Nephron progenitor cell (in vitro differentiated cells): ENCODE measurements at regions not wholly inside any gene's neighbourhood (a gene's known extent, or its start where the extent isn't known, plus 50 kb on each side); places are given as distances from the start of the nearest gene placed in this dataset.

Experiments
- DNase-seq: peaks from one replicate; pipeline ENCODE4 v3.0.0; 2021
- H3K27ac Mint-ChIP-seq: 2 replicates; pipeline ENCODE4 v1.8.0; 2021; ENCODE audit warnings: mild to moderate bottlenecking, moderate library complexity, mixed read lengths
- H3K27me3 Mint-ChIP-seq: 2 replicates; pipeline ENCODE4 v1.8.0; 2021; ENCODE audit warnings: mild to moderate bottlenecking, low read depth, mixed read lengths; ENCODE audit not compliant: poor library complexity
- H3K36me3 Mint-ChIP-seq: 2 replicates; pipeline ENCODE4 v1.8.0; 2021; ENCODE audit warnings: low read depth, mixed read lengths
- H3K4me1 Mint-ChIP-seq: 2 replicates; pipeline ENCODE4 v1.8.0; 2021; ENCODE audit warnings: mixed read lengths
- H3K4me3 Mint-ChIP-seq: 2 replicates; pipeline ENCODE4 v1.8.0; 2021; ENCODE audit warnings: mild to moderate bottlenecking, moderate library complexity, mixed read lengths
- H3K9me3 Mint-ChIP-seq: 2 replicates; pipeline ENCODE4 v1.8.0; 2021; ENCODE audit warnings: mild to moderate bottlenecking, moderate library complexity, mixed read lengths
- CTCF ChIP-seq: fragments of 200-600 bp; sonication (generic); IDR thresholded peaks from 2 replicates; pipeline ENCODE4 v1.5.0; 2021; ENCODE audit warnings: antibody characterized with exemption

- no peak for TF ChIP-seq CTCF
- peaks cover 5% of the 10 kb centered on the region for H3K27me3 Mint-ChIP-seq
- DNase-seq, result no peak
- H3K4me1 Mint-ChIP-seq, result peaks cover 18% of the 10 kb centered on the region
- H3K4me3 Mint-ChIP-seq, result peak overlapping the region; percentile 43
- H3K36me3 Mint-ChIP-seq, result no peaks in the 10 kb centered on the region
- no peaks in the 10 kb centered on the region for H3K9me3 Mint-ChIP-seq
- H3K27ac Mint-ChIP-seq, result peak overlapping the region; percentile 7
These were observed 86.3 kb upstream of the CARMIL1 start for GRCh38 chr6:25192590-25193459.

- H3K27me3 Mint-ChIP-seq, result peaks cover 5% of the 10 kb centered on the region
- H3K4me3 Mint-ChIP-seq, result no peak overlapping the region
- H3K27ac Mint-ChIP-seq, result no peak overlapping the region
- peaks cover 18% of the 10 kb centered on the region for H3K4me1 Mint-ChIP-seq
- TF ChIP-seq CTCF, result no peak
- no peak for DNase-seq
- H3K9me3 Mint-ChIP-seq, result no peaks in the 10 kb centered on the region
- H3K36me3 Mint-ChIP-seq, result no peaks in the 10 kb centered on the region
These were observed 85.6 kb upstream of the CARMIL1 start for GRCh38 chr6:25193460-25194171.

- Mint-ChIP-seq H3K9me3 (no peaks in the 10 kb centered on the region), H3K4me1 (peaks cover 18% of the 10 kb centered on the region), H3K4me3 (no peak overlapping the region), H3K27me3 (peaks cover 5% of the 10 kb centered on the region), H3K36me3 (no peaks in the 10 kb centered on the region), H3K27ac (no peak overlapping the region)
- no peak for TF ChIP-seq CTCF
- DNase-seq, result no peak
These were observed 84.9 kb upstream of the CARMIL1 start for GRCh38 chr6:25194172-25194678.

GRCh38 chr6:25196464-25196863 is 82.7 kb upstream of the CARMIL1 start:
- Mint-ChIP-seq H3K27ac (no peak overlapping the region), H3K4me3 (no peak overlapping the region), H3K9me3 (no peaks in the 10 kb centered on the region), H3K27me3 (peaks cover 5% of the 10 kb centered on the region), H3K36me3 (no peaks in the 10 kb centered on the region), H3K4me1 (peaks cover 18% of the 10 kb centered on the region)
- DNase-seq, result no peak
- no peak for TF ChIP-seq CTCF

- peaks cover 8% of the 10 kb centered on the region for H3K27me3 Mint-ChIP-seq
- no peaks in the 10 kb centered on the region for H3K36me3 Mint-ChIP-seq
- H3K27ac Mint-ChIP-seq, result no peak overlapping the region
- H3K9me3 Mint-ChIP-seq, result no peaks in the 10 kb centered on the region
- H3K4me1 Mint-ChIP-seq, result peaks cover 18% of the 10 kb centered on the region
- DNase-seq, result no peak
- no peak for TF ChIP-seq CTCF
- H3K4me3 Mint-ChIP-seq, result no peak overlapping the region
These were observed 82.1 kb upstream of the CARMIL1 start for GRCh38 chr6:25197111-25197510.
